ENCODE measurements at regions not wholly inside any gene's neighbourhood (a gene's known extent, or its start where the extent isn't known, plus 50 kb on each side); places are given as distances from the start of the nearest gene placed in this dataset.

DNA sequence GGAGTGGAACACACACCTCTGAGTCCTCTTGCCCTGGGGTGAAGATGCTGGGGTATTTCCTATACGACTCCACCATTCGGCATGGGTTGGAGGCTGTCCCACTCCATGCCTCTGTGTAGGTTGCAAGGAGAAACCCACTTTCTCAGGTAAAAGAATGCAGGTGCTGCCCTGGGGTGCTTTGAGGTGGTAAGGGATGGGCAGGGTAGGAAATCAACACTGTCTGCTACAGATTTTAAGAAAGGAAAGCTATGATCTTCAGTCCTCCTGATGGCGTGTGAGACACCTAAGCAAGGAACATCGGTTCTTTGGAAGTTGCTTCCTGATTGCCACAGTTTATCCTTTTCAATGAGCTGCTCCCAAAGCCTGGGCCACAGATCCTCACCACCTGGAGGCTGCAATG lies 209.2 kb downstream of the NCK2 start:
- TF ChIP-seq, protein P1, sequence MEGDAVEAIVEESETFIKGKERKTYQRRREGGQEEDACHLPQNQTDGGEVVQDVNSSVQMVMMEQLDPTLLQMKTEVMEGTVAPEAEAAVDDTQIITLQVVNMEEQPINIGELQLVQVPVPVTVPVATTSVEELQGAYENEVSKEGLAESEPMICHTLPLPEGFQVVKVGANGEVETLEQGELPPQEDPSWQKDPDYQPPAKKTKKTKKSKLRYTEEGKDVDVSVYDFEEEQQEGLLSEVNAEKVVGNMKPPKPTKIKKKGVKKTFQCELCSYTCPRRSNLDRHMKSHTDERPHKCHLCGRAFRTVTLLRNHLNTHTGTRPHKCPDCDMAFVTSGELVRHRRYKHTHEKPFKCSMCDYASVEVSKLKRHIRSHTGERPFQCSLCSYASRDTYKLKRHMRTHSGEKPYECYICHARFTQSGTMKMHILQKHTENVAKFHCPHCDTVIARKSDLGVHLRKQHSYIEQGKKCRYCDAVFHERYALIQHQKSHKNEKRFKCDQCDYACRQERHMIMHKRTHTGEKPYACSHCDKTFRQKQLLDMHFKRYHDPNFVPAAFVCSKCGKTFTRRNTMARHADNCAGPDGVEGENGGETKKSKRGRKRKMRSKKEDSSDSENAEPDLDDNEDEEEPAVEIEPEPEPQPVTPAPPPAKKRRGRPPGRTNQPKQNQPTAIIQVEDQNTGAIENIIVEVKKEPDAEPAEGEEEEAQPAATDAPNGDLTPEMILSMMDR (optimal IDR thresholded peaks at IDR 0.05 in 1 of 3, IDR thresholded peaks at IDR 0.05 in 1 of 3, conservative IDR thresholded peaks at IDR 0.05 in 1 of 3; ENCODE audit: extremely low read depth in 1 of 3, insufficient read depth in 2 of 3, low read length in 3 of 3), result no peak
- TF ChIP-seq EZH2 (IDR thresholded peaks at IDR 0.05; ENCODE audit: low read length), result no peak
